ENCODE measurements at regions not wholly inside any gene's neighbourhood (a gene's known extent, or its start where the extent isn't known, plus 50 kb on each side); places are given as distances from the start of the nearest gene placed in this dataset.
"Not testable (repeated sequence)": the region's sequence is repeated elsewhere in the genome, so short reads cannot be mapped to it uniquely, and the experiment has no call there.

GRCh38 chr4:89506866-89507491 is 199.4 kb upstream of the GPRIN3 start:
- no peak for DNase-seq (ENCODE audit: extremely low read depth in 1 of 2, low read depth in 1 of 2)

GRCh38 chr4:89502581-89502980 is 195.0 kb upstream of the GPRIN3 start:
- DNase-seq (ENCODE audit: extremely low read depth in 1 of 2, low read depth in 1 of 2) = no peak

DNA sequence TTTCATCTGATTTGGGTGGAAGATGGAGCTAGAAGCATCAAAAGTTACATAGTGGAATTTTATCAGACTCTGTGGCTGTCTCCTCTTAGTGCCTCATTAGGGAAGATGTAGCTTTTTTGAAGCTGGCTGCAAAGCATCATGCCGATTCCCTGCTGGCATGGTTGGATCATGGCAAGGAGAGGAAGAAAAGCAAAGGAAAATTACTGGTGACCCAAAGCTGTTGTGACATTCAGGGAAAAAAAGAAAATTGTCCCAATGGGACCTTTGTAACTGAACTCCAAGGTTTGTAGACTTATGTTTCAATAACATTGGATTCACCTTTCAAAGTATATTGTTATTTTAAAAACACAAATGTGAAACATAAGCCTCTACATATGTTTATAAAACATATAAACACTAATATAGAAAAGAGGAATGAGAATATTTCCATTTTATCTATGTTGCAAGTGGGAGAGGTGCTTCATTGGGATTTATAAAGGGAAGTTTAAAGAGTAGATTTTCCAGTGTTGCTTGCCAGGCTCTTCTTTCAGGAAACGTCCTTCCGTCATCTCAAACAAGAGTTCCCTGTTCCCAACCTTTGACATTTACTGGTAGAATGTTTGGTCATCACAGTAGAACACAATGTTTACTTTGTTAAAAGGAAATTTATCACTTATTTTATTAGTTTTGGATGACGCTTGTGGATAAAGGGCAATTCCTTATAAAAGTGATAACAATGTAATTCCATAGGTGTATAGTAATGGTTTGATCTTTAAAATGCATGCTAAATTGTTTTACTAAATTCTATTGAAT is 190.1 kb upstream of the GPRIN3 start:
- DNase-seq (ENCODE audit: extremely low read depth in 1 of 2, low read depth in 1 of 2) = no peak

DNA sequence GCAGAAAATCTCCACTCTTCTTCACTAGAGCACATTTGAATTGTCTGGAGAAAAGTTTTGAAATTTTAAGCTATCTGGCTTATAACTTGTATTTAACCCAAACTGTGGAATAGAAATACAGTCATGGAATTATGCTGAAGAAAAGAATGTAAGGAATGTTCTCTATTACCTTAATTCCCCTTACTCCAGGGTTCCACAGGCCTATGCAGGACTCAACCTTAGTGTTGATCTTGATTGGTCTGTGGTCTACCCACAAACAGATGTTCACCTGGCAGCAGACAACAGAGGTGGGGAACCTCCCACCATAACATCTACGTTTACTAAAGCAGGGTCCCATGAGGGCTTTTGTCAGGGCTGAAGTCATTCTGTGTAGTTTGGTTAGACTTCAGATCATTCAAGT is 189.3 kb upstream of the GPRIN3 start:
- DNase-seq (ENCODE audit: extremely low read depth in 1 of 2, low read depth in 1 of 2) = no peak

DNA sequence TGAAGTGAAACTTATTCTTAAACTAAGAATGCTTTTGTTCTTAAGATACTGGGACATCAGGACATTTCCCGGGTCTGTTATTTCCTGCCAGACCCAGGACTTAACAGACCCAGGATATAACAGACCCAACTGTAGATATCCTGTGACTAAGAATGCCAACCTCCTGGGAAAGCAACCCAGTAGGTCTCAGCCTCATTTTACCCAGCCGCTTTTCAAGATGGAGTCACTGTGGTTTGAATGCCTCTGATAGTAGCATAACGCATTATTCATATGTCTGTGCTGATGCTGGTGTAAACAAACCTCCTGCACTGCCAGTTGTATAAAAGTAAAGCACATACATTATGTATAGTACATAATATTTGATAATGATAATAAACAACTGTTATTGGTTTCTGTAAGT is 185.8 kb upstream of the GPRIN3 start:
- DNase-seq (ENCODE audit: extremely low read depth in 1 of 2, low read depth in 1 of 2) = no peak

- DNase-seq (ENCODE audit: extremely low read depth in 1 of 2, low read depth in 1 of 2) = no peak
Measured at GRCh38 chr4:89492581-89493071, 185.0 kb upstream of the GPRIN3 start.

- DNase-seq (ENCODE audit: extremely low read depth in 1 of 2, low read depth in 1 of 2) = no peak
Measured at GRCh38 chr4:89491761-89492160, 184.2 kb upstream of the GPRIN3 start.

DNA sequence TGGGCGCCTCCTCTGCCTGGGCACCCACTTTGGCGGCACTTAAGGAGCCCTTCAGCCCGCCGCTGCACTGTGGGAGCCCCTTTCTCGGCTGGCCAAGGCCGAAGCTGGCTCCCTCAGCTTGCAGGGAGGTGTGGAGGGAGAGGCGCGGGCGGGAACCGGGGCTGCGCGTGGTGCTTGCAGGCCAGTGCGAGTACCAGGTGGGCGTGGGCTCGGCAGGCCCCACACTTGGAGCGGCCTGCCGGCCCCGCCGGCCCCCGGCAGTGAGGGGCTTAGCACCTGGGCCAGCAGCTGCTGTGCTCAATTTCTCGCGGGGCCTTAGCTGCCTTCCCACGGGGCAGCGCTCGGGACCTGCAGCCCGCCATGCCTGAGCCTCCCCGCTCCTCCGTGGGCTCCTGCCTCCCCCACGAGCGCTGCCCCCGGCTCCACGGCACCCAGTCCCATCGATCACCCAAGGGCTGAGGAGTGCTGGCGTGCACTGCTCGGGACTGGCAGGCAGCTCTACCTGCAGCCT is 182.4 kb upstream of the GPRIN3 start:
- not testable (repeated sequence) for DNase-seq (ENCODE audit: extremely low read depth in 1 of 2, low read depth in 1 of 2)

- DNase-seq (ENCODE audit: extremely low read depth in 1 of 2, low read depth in 1 of 2) = no peak
Measured at GRCh38 chr4:89489338-89489771, 181.8 kb upstream of the GPRIN3 start.

GRCh38 chr4:89488736-89489135 is 181.1 kb upstream of the GPRIN3 start:
- no peak for DNase-seq (ENCODE audit: extremely low read depth in 1 of 2, low read depth in 1 of 2)

- DNase-seq (ENCODE audit: extremely low read depth in 1 of 2, low read depth in 1 of 2) = no peak
Measured at GRCh38 chr4:89486673-89487072, 179.1 kb upstream of the GPRIN3 start.

GRCh38 chr4:89486042-89486441 is 178.4 kb upstream of the GPRIN3 start:
- no peak for DNase-seq (ENCODE audit: extremely low read depth in 1 of 2, low read depth in 1 of 2)

DNA sequence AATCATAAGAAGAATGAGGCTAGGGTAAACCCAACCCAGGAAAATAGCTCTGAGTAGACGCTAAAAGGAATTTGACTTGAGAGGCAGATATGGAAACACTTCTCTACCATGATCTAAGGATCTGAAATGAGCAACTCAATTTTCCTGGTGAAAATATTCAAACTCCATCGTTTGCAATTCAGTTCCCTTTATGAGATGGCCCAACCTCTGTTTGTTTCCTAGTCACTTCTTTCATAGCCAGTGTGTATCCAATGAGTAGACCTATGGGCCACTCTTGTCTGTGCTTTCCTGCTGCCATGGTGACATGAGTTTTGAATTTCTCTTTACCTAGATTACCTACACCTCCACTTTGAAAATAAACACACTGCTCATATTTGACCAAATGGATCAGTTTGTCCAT is 176.2 kb upstream of the GPRIN3 start:
- DNase-seq (ENCODE audit: extremely low read depth in 1 of 2, low read depth in 1 of 2) = no peak

GRCh38 chr4:89482926-89483595 is 175.5 kb upstream of the GPRIN3 start:
- DNase-seq (ENCODE audit: extremely low read depth in 1 of 2, low read depth in 1 of 2) = no peak

DNA sequence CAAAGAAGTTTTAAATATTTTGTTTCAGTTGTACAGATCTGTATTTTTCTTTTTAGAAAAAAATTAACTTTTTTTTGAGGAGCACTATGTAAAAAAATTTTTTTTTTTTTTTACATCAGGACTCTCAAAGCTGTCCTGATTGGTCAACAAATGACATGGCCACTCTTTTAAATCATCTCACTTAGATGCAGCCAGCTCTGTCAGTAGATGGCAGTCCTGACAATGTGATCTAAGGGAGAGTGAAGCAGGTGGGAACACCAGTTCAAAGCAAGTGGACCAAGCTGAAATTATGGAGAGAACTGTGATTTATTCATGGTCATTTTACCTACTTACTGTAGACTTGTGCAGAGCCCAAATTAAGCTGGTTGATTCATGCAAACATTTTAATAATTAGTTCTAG is 174.7 kb upstream of the GPRIN3 start:
- no peak for DNase-seq (ENCODE audit: extremely low read depth in 1 of 2, low read depth in 1 of 2)

DNA sequence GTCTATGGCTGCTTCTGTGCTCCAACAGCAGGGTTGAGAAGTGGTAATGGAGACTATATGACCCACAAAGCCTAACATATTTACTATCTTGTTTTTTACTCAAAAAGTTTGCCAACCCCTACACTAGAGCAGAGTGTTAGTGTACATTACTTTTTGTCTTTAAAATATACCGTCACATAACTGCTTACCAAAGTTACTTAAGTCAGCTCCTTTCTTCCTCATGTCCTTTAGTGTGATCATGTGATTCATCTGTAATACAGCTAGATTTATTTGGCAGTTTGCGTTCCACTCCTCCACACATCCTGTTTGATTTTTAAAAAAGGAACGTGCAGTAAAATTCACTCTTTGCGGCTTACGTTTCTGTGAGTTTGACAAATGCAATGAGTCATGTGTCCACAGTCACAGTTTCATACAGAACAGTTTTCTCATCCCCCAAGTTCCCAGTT is 162.4 kb upstream of the GPRIN3 start:
- no peak for DNase-seq (ENCODE audit: extremely low read depth in 1 of 2, low read depth in 1 of 2)

GRCh38 chr4:89469516-89469915 is 161.9 kb upstream of the GPRIN3 start:
- DNase-seq (ENCODE audit: extremely low read depth in 1 of 2, low read depth in 1 of 2) = no peak

DNA sequence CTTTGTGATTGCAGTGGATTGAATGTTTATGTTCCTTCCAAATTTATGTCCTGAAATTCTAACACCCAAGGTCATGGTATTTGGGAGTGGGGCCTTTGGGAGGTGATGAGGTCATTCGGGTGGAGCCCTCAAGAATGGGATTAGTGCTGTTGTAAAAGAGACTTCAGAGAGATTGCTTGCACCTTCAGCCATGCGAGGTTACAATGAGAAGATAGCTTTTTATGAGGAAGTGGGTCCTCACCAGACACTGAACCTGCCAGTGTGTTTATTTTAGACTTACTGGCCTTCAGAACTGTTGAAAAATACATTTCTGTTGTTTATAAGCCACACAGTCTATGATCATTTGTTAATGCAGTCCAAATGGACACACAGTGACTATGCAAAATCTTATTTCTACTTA is 161.0 kb upstream of the GPRIN3 start:
- DNase-seq (ENCODE audit: extremely low read depth in 1 of 2, low read depth in 1 of 2) = no peak

DNA sequence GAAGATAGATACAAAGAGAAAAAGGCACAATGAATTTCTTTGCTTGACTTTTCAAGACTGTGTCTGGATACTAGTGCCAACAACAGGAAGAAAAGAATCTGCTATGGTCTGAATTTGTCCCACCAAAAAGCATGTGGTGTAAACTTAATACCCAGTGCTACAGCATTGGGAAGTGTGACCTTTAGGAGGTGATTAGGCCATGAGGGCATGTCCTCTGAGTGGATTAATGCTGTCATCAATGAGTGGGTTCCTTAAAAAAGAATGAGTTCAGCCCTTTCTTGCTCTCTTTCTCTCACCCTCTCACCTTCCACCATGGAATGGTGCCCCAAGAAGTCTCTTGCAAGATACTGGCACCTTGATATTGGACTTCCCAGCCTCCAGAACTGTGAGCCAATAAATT is 155.7 kb upstream of the GPRIN3 start:
- DNase-seq (ENCODE audit: extremely low read depth in 1 of 2, low read depth in 1 of 2) = no peak

- no peak for DNase-seq (ENCODE audit: extremely low read depth in 1 of 2, low read depth in 1 of 2)
Measured at GRCh38 chr4:89447543-89447942, 139.9 kb upstream of the GPRIN3 start.

- no peak for DNase-seq (ENCODE audit: extremely low read depth in 1 of 2, low read depth in 1 of 2)
Measured at GRCh38 chr4:89446193-89446592, 138.6 kb upstream of the GPRIN3 start.

GRCh38 chr4:89439533-89439932 is 131.9 kb upstream of the GPRIN3 start:
- DNase-seq (ENCODE audit: extremely low read depth in 1 of 2, low read depth in 1 of 2) = no peak
